Natural killer cell treated with Interleukin-12 subunit alpha and Interleukin-12 subunit beta and Interleukin-15 and Interleukin-18, amount 100 ng/mL, for 72 hours (primary cell): ENCODE measurements at regions not wholly inside any gene's neighbourhood (a gene's known extent, or its start where the extent isn't known, plus 50 kb on each side); places are given as distances from the start of the nearest gene placed in this dataset.

Experiments used
- ATAC-seq, 2 donors: fragments of 150-1000 bp; cut with Tn5 transposase in 1 of 2; sonication (Bioruptor Pico), chemical (Tn5 transposase) in 1 of 2; 2 replicates each; pipeline ENCODE4 v1.10.0; 2021
- DNase-seq: peaks from one replicate; pipeline ENCODE4 v3.0.0; 2022; ENCODE audit warnings: low spot score
- H3K27ac Mint-ChIP-seq, 2 donors: 1 replicate in 1 of 2; 2 replicates in 1 of 2; pipeline ENCODE4 v1.8.0; 2022; ENCODE audit warnings: mixed read lengths in 2 of 2, mild to moderate bottlenecking in 1 of 2, moderate library complexity in 1 of 2
- H3K27me3 Mint-ChIP-seq, 2 donors: 1 replicate in 1 of 2; 2 replicates in 1 of 2; pipeline ENCODE4 v1.8.0; 2022; ENCODE audit warnings: mixed read lengths in 2 of 2
- H3K36me3 Mint-ChIP-seq: one replicate; pipeline ENCODE4 v1.8.0; 2022; ENCODE audit warnings: mixed read lengths
- H3K4me1 Mint-ChIP-seq, 2 donors: 1 replicate in 1 of 2; 2 replicates in 1 of 2; pipeline ENCODE4 v1.8.0; 2022; ENCODE audit warnings: low read depth in 2 of 2, mixed read lengths in 2 of 2, mild to moderate bottlenecking in 1 of 2
- H3K4me3 Mint-ChIP-seq: one replicate; pipeline ENCODE4 v1.8.0; 2022; ENCODE audit warnings: mixed read lengths
- H3K9me3 Mint-ChIP-seq: 2 replicates; pipeline ENCODE4 v1.8.0; 2022; ENCODE audit warnings: mixed read lengths

DNA sequence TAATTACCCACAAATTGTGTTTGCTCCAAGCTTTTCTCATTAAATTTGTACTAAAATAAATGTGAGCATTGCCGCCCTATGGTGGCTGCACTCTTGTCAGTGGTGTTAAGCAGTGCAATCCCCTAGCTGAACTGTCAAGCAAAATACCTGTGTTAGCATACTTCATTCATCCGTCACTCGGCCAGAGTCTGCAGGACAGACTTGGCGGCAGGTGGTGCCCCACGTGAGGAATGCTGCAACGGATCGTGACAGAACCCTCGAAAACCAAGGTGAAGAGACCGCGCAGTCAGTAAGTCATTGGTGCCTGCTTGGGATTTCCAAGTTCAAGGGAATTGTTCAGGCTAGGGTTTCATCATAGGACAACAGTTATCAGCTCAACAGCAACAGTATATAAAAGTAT, 1592.1 kb upstream of the TENM4 start:
- H3K4me1 Mint-ChIP-seq: no peaks in the 10 kb centered on the region
- no peak overlapping the region for H3K4me3 Mint-ChIP-seq
- ATAC-seq (no peak), DNase-seq (no peak)
- peaks cover 7% of the 10 kb centered on the region for H3K9me3 Mint-ChIP-seq
- H3K27ac Mint-ChIP-seq: no peak overlapping the region
- H3K27me3 Mint-ChIP-seq: no peaks in the 10 kb centered on the region
- H3K36me3 Mint-ChIP-seq: no peaks in the 10 kb centered on the region

DNA sequence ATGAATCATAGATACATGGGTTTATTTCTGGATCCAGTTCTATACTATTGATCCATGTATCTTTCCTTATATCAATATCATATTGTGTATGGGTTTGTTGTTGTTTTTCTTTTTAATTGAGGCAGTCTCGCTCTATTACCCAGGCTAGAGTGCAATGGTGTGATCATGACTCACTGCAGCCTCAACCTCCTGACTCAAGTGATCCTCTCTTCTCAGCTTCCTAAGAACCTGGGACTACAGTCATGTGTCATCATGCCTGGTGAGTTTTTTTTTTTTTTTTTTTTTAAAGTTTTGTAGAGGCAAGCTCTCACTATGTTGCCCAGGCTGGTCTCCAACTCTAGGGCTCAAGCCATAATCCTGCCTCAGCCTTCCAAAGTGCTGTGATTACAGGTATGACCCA, 1589.4 kb upstream of the TENM4 start:
- no peak for ATAC-seq

DNA sequence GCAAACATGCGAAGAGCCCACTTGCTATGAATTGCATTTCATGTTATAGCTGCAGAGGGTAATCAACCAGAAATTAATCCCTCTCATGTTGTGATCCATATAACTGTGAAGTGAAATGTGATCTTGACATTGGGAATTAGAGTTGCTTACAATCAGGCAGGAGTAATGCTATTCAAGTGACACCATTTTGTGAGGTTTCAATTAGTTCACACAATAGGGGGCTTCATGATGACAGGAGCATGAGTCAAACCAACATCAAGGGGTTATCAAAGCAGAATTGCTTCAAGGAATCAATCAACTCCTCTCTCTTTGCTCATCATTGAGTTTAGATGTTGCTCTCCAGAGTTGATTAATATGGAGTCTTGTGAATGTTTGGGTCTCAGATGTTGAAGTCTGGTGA, 1585.2 kb upstream of the TENM4 start:
- ATAC-seq: no peak
- peaks cover 17% of the 10 kb centered on the region for H3K9me3 Mint-ChIP-seq
- H3K27ac Mint-ChIP-seq: no peak overlapping the region
- no peaks in the 10 kb centered on the region for H3K27me3 Mint-ChIP-seq
- H3K36me3 Mint-ChIP-seq: no peaks in the 10 kb centered on the region
- no peak overlapping the region for H3K4me3 Mint-ChIP-seq
- DNase-seq: no peak
- no peaks in the 10 kb centered on the region for H3K4me1 Mint-ChIP-seq

More for the DNA sequence above, 1589.4 kb upstream of the TENM4 start:
- H3K36me3 Mint-ChIP-seq: no peaks in the 10 kb centered on the region
- DNase-seq: no peak
- no peaks in the 10 kb centered on the region for H3K27me3 Mint-ChIP-seq
- H3K4me1 Mint-ChIP-seq: no peaks in the 10 kb centered on the region
- no peak overlapping the region for H3K4me3 Mint-ChIP-seq
- H3K27ac Mint-ChIP-seq: no peak overlapping the region
- peaks cover 7% of the 10 kb centered on the region for H3K9me3 Mint-ChIP-seq

DNA sequence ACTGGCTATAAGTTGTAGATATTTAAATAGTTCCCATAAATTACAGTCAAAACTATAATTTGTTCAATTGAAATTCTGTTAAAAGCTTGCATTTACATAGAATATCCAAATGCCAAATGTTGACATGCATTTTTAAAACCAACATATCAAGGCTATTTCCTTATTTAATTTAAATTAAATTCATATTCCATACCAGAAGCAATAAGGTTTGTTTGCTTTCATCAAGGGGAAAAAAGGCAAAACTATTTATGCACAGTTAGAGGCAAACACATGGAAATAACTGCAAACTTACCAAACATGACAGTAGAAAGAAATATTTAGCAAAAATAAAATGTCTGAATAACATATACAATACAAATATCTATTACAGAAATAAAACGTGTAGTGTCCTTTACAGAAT, 1581.2 kb upstream of the TENM4 start:
- Mint-ChIP-seq H3K9me3 (peaks cover 18% of the 10 kb centered on the region), H3K4me1 (no peaks in the 10 kb centered on the region), H3K27ac (no peak overlapping the region), H3K27me3 (no peaks in the 10 kb centered on the region), H3K36me3 (no peaks in the 10 kb centered on the region), H3K4me3 (no peak overlapping the region)
- DNase-seq (no peak), ATAC-seq (no peak)

- ATAC-seq (no peak), DNase-seq (no peak)
- no peaks in the 10 kb centered on the region for H3K9me3 Mint-ChIP-seq
- H3K4me1 Mint-ChIP-seq: no peaks in the 10 kb centered on the region
- no peaks in the 10 kb centered on the region for H3K36me3 Mint-ChIP-seq
- no peak overlapping the region for H3K27ac Mint-ChIP-seq
- no peak overlapping the region for H3K4me3 Mint-ChIP-seq
- no peaks in the 10 kb centered on the region for H3K27me3 Mint-ChIP-seq
These were observed 1569.8 kb upstream of the TENM4 start for GRCh38 chr11:81010631-81011030.

- no peak overlapping the region for H3K27ac Mint-ChIP-seq
- DNase-seq: no peak
- ATAC-seq: no peak
- H3K4me3 Mint-ChIP-seq: no peak overlapping the region
- no peaks in the 10 kb centered on the region for H3K36me3 Mint-ChIP-seq
- H3K9me3 Mint-ChIP-seq: no peaks in the 10 kb centered on the region
- H3K4me1 Mint-ChIP-seq: no peaks in the 10 kb centered on the region
- H3K27me3 Mint-ChIP-seq: no peaks in the 10 kb centered on the region
These were observed 1566.2 kb upstream of the TENM4 start for GRCh38 chr11:81007046-81007445.

DNA sequence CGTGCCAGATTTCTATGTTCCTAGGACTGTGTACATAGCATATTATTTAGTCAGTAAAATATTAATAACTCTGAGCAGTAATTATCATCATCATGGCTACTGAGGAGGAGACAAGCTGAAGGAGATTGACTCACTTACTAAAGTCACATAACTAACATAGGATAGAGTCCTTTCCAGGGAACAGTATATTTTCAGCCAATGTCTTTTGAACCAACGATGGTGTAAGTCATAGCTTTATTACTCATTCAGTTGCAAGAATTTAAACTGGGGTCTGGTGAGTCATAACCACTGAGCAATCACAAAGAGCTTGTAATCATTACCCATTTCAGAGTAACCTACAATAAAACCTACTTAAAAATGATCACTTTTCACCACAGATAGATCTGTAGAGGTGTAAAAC, 1564.8 kb upstream of the TENM4 start:
- Mint-ChIP-seq H3K36me3 (no peaks in the 10 kb centered on the region), H3K9me3 (peaks cover 2% of the 10 kb centered on the region), H3K4me1 (no peaks in the 10 kb centered on the region), H3K27ac (no peak overlapping the region), H3K27me3 (no peaks in the 10 kb centered on the region), H3K4me3 (no peak overlapping the region)
- ATAC-seq (no peak), DNase-seq (no peak)

- ATAC-seq (no peak), DNase-seq (no peak)
- H3K9me3 Mint-ChIP-seq: peaks cover 4% of the 10 kb centered on the region
- H3K4me1 Mint-ChIP-seq: no peaks in the 10 kb centered on the region
- no peaks in the 10 kb centered on the region for H3K36me3 Mint-ChIP-seq
- no peak overlapping the region for H3K4me3 Mint-ChIP-seq
- H3K27me3 Mint-ChIP-seq: no peaks in the 10 kb centered on the region
- no peak overlapping the region for H3K27ac Mint-ChIP-seq
These were observed 1563.7 kb upstream of the TENM4 start for GRCh38 chr11:81004576-81004975.

- Mint-ChIP-seq H3K27ac (no peak overlapping the region), H3K9me3 (peaks cover 11% of the 10 kb centered on the region), H3K4me1 (no peaks in the 10 kb centered on the region), H3K36me3 (peaks cover 5% of the 10 kb centered on the region), H3K4me3 (no peak overlapping the region), H3K27me3 (no peaks in the 10 kb centered on the region)
- DNase-seq: no peak
- ATAC-seq: no peak
These were observed 1561.5 kb upstream of the TENM4 start for GRCh38 chr11:81002374-81002773.

DNA sequence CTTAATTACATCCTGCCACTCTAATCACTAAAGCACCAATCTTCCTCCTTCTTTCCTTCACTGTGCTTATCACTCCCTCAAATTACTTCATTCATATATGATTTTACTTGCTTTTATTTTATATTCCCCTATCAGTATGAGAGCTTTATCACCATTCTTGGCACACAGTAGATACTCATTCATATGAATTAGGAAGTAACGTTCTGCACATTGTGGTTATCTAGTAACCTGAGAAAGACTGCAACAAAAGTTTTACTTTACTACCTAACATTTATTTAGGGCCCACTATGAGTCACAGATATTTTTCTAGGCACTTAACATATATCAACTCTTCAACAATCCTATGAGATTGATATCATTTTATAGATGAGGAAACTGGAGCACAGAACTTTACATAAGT, 1559.9 kb upstream of the TENM4 start:
- DNase-seq: no peak
- H3K27ac Mint-ChIP-seq: no peak overlapping the region
- peaks cover 11% of the 10 kb centered on the region for H3K9me3 Mint-ChIP-seq

DNA sequence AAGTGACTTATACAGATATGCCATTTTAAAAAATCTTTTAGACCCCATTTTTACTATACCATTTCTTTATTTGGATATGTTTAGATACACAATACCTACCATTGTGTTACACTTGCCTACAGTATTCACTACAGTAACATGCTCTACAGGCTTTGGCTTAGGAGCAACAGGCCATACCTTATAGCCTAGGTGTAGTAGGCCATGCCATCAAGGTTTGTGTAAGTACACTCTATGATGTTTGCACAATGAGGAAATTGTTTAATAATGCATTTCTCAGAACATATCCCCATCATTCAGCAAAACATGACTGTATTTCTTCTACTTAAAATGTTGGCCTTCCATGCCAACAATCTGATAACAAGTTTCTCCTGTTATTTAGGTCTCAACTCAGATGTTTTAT, 1559.5 kb upstream of the TENM4 start:
- Mint-ChIP-seq H3K36me3 (peaks cover 5% of the 10 kb centered on the region), H3K27me3 (no peaks in the 10 kb centered on the region), H3K9me3 (peaks cover 11% of the 10 kb centered on the region), H3K27ac (no peak overlapping the region), H3K4me3 (no peak overlapping the region), H3K4me1 (no peaks in the 10 kb centered on the region)
- no peak for DNase-seq
- no peak for ATAC-seq

More for the DNA sequence above, 1559.9 kb upstream of the TENM4 start:
- no peaks in the 10 kb centered on the region for H3K27me3 Mint-ChIP-seq
- no peak overlapping the region for H3K4me3 Mint-ChIP-seq
- no peak for ATAC-seq
- H3K36me3 Mint-ChIP-seq: peaks cover 5% of the 10 kb centered on the region
- no peaks in the 10 kb centered on the region for H3K4me1 Mint-ChIP-seq

GRCh38 chr11:80995523-80995922, 1554.7 kb upstream of the TENM4 start:
- Mint-ChIP-seq H3K27me3 (no peaks in the 10 kb centered on the region), H3K9me3 (peaks cover 8% of the 10 kb centered on the region), H3K4me3 (no peak overlapping the region), H3K4me1 (no peaks in the 10 kb centered on the region), H3K36me3 (peaks cover 5% of the 10 kb centered on the region), H3K27ac (no peak overlapping the region)
- DNase-seq: no peak
- ATAC-seq: no peak

DNA sequence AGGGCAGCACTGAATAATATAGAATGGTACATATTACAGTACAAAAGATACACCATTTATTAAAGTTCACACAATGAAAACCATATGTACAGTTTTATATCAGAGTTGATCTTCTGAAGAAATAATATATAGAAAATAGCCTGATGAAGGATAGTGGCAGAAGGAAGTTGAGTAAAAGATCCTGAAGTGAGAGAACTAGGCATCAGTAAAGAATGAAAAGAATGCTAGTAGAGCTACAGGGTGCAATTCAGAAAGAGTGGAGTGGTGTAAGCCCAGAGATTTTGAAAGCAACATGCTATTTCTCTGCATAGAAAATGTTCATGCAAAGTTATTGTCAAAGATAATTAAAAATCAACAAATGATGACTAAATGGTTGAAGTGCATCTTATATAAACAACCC, 1552.7 kb upstream of the TENM4 start:
- ATAC-seq (no peak), DNase-seq (no peak)
- H3K27ac Mint-ChIP-seq: no peak overlapping the region
- H3K4me1 Mint-ChIP-seq: no peaks in the 10 kb centered on the region
- H3K9me3 Mint-ChIP-seq: peaks cover 13% of the 10 kb centered on the region
- no peak overlapping the region for H3K4me3 Mint-ChIP-seq
- peaks cover 4% of the 10 kb centered on the region for H3K36me3 Mint-ChIP-seq
- H3K27me3 Mint-ChIP-seq: no peaks in the 10 kb centered on the region

GRCh38 chr11:80990885-80991284, 1550.1 kb upstream of the TENM4 start:
- peaks cover 18% of the 10 kb centered on the region for H3K9me3 Mint-ChIP-seq
- DNase-seq (no peak), ATAC-seq (no peak)
- H3K4me1 Mint-ChIP-seq: no peaks in the 10 kb centered on the region
- no peaks in the 10 kb centered on the region for H3K27me3 Mint-ChIP-seq
- no peak overlapping the region for H3K27ac Mint-ChIP-seq
- peaks cover 4% of the 10 kb centered on the region for H3K36me3 Mint-ChIP-seq
- no peak overlapping the region for H3K4me3 Mint-ChIP-seq

DNA sequence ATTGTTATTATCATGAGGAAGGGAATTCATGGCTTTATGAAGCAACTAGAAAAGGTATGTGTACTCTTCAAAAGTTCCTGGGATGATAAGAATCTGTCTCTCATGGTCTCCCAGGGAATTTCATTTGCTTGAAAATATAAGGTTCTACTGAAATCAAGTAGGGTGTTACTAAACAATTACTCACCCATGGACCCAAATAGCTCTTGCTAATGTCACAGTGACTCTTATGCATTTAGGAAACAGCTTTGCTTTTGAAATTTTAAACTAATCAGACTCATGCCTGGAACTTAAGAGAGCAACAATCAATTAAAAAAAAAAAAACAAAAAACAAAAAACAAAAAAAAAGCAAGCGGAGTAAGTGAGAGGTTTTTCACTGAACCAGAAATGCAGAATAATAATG, 1546.3 kb upstream of the TENM4 start:
- no peak overlapping the region for H3K4me3 Mint-ChIP-seq
- DNase-seq (no peak), ATAC-seq (no peak)
- H3K36me3 Mint-ChIP-seq: peaks cover 10% of the 10 kb centered on the region
- no peak overlapping the region for H3K27ac Mint-ChIP-seq
- no peaks in the 10 kb centered on the region for H3K4me1 Mint-ChIP-seq
- H3K9me3 Mint-ChIP-seq: peaks cover 21% of the 10 kb centered on the region
- H3K27me3 Mint-ChIP-seq: no peaks in the 10 kb centered on the region
